HepG2 (cell line): ENCODE measurements at regions not wholly inside any gene's neighbourhood (a gene's known extent, or its start where the extent isn't known, plus 50 kb on each side); places are given as distances from the start of the nearest gene placed in this dataset.

ENCODE experiments used
- PBX3 ChIP-seq: sonication (generic); formaldehyde crosslinking; IDR thresholded peaks from 2 replicates; pipeline ENCODE4 v1.8.1; 2023; ENCODE audit warnings: missing genetic modification reagents, inconsistent platforms, borderline replicate concordance
- ZBTB34 ChIP-seq: sonication (generic); formaldehyde crosslinking; IDR thresholded peaks from 2 replicates; pipeline ENCODE4 v1.8.0; 2022; ENCODE audit warnings: mild to moderate bottlenecking, missing genetic modification reagents
- TF ChIP-seq, protein P1 (sequence below): sonication (generic); formaldehyde crosslinking; IDR thresholded peaks from 2 replicates; pipeline ENCODE4 v1.4.0; 2020; ENCODE audit warnings: mild to moderate bottlenecking, missing genetic modification reagents
- TF ChIP-seq, protein P2 (sequence below): sonication (generic); formaldehyde crosslinking; IDR thresholded peaks from 2 replicates; pipeline ENCODE4 v1.5.0; 2020; ENCODE audit warnings: mild to moderate bottlenecking, missing genetic modification reagents, moderate library complexity

DNA sequence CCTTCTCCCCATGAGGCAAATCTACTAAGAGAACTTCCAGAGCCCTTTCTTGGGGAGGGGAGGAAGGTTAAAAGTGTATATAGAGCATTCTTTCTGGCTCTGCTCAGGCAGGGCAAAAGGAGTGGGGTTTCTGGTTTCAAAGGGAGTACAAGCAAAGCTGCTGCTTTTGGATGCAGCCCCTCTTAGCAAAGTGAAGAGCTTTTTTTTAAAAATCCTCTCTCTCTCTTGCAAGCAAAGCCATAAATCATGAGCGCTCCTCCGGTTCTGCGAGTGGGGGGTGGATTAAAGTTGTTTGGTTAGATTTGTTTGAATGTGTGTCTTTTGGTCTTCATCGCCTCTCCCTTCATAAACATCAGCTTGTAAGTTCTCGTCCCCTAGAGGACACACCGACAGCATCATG is 546.6 kb upstream of the TBX3 start:
- no peak for TF ChIP-seq PBX3 (CRISPR knock-in tag)
- TF ChIP-seq, protein P1, sequence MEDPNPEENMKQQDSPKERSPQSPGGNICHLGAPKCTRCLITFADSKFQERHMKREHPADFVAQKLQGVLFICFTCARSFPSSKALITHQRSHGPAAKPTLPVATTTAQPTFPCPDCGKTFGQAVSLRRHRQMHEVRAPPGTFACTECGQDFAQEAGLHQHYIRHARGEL (CRISPR knock-in tag) = no peak
- TF ChIP-seq, protein P2, sequence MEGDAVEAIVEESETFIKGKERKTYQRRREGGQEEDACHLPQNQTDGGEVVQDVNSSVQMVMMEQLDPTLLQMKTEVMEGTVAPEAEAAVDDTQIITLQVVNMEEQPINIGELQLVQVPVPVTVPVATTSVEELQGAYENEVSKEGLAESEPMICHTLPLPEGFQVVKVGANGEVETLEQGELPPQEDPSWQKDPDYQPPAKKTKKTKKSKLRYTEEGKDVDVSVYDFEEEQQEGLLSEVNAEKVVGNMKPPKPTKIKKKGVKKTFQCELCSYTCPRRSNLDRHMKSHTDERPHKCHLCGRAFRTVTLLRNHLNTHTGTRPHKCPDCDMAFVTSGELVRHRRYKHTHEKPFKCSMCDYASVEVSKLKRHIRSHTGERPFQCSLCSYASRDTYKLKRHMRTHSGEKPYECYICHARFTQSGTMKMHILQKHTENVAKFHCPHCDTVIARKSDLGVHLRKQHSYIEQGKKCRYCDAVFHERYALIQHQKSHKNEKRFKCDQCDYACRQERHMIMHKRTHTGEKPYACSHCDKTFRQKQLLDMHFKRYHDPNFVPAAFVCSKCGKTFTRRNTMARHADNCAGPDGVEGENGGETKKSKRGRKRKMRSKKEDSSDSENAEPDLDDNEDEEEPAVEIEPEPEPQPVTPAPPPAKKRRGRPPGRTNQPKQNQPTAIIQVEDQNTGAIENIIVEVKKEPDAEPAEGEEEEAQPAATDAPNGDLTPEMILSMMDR (CRISPR knock-in tag) = no peak
- no peak for TF ChIP-seq ZBTB34 (CRISPR knock-in tag)
